ENCODE measurements at regions not wholly inside any gene's neighbourhood (a gene's known extent, or its start where the extent isn't known, plus 50 kb on each side); places are given as distances from the start of the nearest gene placed in this dataset.

- H3K4me1 ChIP-seq = no peaks in the 10 kb centered on the region
- intact Hi-C loops (cut with DNase I; ENCODE audit: low total_unique reads) = no loop called here
- H3K9me3 ChIP-seq = peaks cover 0 to 19% (median 12%) of the 10 kb centered on the region in 4 donors
- DNase-seq = no peak
- H3K4me3 ChIP-seq = no peak overlapping the region
- 60 to 78% (median 74%) methylated on average over 3 of the region's 3 CpGs for WGBS, 5 donors
- no peak overlapping the region for H3K27ac ChIP-seq
- no peaks in the 10 kb centered on the region for H3K27me3 ChIP-seq
- H3K36me3 ChIP-seq = no peaks in the 10 kb centered on the region
- no peak for TF ChIP-seq CTCF (IDR thresholded peaks at IDR 0.05)
Measured at GRCh38 chr6:74953708-74954107, 252.1 kb downstream of the COL12A1 start.

GRCh38 chr6:74946961-74947360 lies 258.9 kb downstream of the COL12A1 start:
- no peak for TF ChIP-seq CTCF (IDR thresholded peaks at IDR 0.05)
- TF ChIP-seq POLR2A (IDR thresholded peaks at IDR 0.05) = no peak
- no peak for TF ChIP-seq POLR2AphosphoS5 (IDR thresholded peaks at IDR 0.05)
- TF ChIP-seq EP300 (IDR thresholded peaks at IDR 0.05) = no peak
- Histone ChIP-seq H3K4me1 (no peaks in the 10 kb centered on the region), H3K36me3 (no peaks in the 10 kb centered on the region), H3K27ac (no peak overlapping the region), H3K4me3 (no peak overlapping the region), H3K9me3 (peaks cover 0 to 13% (median 5%) of the 10 kb centered on the region in 4 donors), H3K27me3 (no peaks in the 10 kb centered on the region)
- DNase-seq = no peak
- 63 to 77% (median 68%) methylated on average over 2 of the region's 2 CpGs for WGBS, 5 donors
- intact Hi-C loops (cut with DNase I; ENCODE audit: low total_unique reads) = no loop called here

- intact Hi-C loops (cut with DNase I; ENCODE audit: low total_unique reads) = no loop called here
- H3K27ac ChIP-seq = no peak overlapping the region
- 71 to 81% (median 75%) methylated on average over 3 of the region's 3 CpGs for WGBS, 5 donors
Measured at GRCh38 chr6:74942130-74942529, 263.7 kb downstream of the COL12A1 start.

GRCh38 chr6:74941424-74941823 lies 264.4 kb downstream of the COL12A1 start:
- H3K27ac ChIP-seq = no peak overlapping the region
- no peak for TF ChIP-seq POLR2AphosphoS5 (IDR thresholded peaks at IDR 0.05)
- TF ChIP-seq CTCF (IDR thresholded peaks at IDR 0.05) = no peak
- no peak for TF ChIP-seq EP300 (IDR thresholded peaks at IDR 0.05)
- TF ChIP-seq POLR2A (IDR thresholded peaks at IDR 0.05) = no peak
- intact Hi-C loops (cut with DNase I; ENCODE audit: low total_unique reads) = no loop called here
- no peak overlapping the region for H3K4me3 ChIP-seq
- no peaks in the 10 kb centered on the region for H3K4me1 ChIP-seq
- H3K27me3 ChIP-seq = no peaks in the 10 kb centered on the region
- no peak for DNase-seq
- no peaks in the 10 kb centered on the region for H3K36me3 ChIP-seq
- WGBS, 5 donors = 63 to 73% (median 71%) methylated on average over 1 of the region's 1 CpG
- no peaks in the 10 kb centered on the region for H3K9me3 ChIP-seq

More at GRCh38 chr6:74942130-74942529, 263.7 kb downstream of the COL12A1 start:
- H3K27me3 ChIP-seq = no peaks in the 10 kb centered on the region
- no peak overlapping the region for H3K4me3 ChIP-seq
- H3K36me3 ChIP-seq = no peaks in the 10 kb centered on the region
- no peaks in the 10 kb centered on the region for H3K9me3 ChIP-seq
- DNase-seq = no peak
- no peak for TF ChIP-seq POLR2AphosphoS5 (IDR thresholded peaks at IDR 0.05)
- TF ChIP-seq POLR2A (IDR thresholded peaks at IDR 0.05) = no peak
- no peak for TF ChIP-seq CTCF (IDR thresholded peaks at IDR 0.05)
- TF ChIP-seq EP300 (IDR thresholded peaks at IDR 0.05) = no peak
- no peaks in the 10 kb centered on the region for H3K4me1 ChIP-seq

Data from stomach (tissue), 8 donors.